HEK293T (cell line): ENCODE measurements at regions not wholly inside any gene's neighbourhood (a gene's known extent, or its start where the extent isn't known, plus 50 kb on each side); places are given as distances from the start of the nearest gene placed in this dataset.

Experiments
- HDGF ChIP-seq: fragments of 450-650 bp; IDR thresholded peaks from 2 replicates; pipeline ENCODE4 v1.6.1; 2017; ENCODE audit warnings: antibody characterized with exemption, borderline replicate concordance
- LEF1 ChIP-seq: fragments of 450-650 bp; IDR thresholded peaks from 2 replicates; pipeline ENCODE4 v1.6.1; 2017; ENCODE audit warnings: mild to moderate bottlenecking, borderline replicate concordance
- PKNOX1 ChIP-seq: fragments of 450-650 bp; IDR thresholded peaks from 2 replicates; pipeline ENCODE4 v1.6.1; 2016
- SP1 ChIP-seq: fragments of 450-650 bp; IDR thresholded peaks from 2 replicates; pipeline ENCODE4 v1.6.1; 2017
- ZNF384 ChIP-seq: fragments of 450-650 bp; IDR thresholded peaks from 2 replicates; pipeline ENCODE4 v1.6.1; 2016

GRCh38 chr7:26044320-26044719, 107.7 kb upstream of the NFE2L3 start:
- TF ChIP-seq ZNF384 (no peak), PKNOX1 (no peak), LEF1 (no peak), SP1 (no peak), HDGF (no peak)
